HG02938 (cell line): ENCODE measurements at regions not wholly inside any gene's neighbourhood (a gene's known extent, or its start where the extent isn't known, plus 50 kb on each side); places are given as distances from the start of the nearest gene placed in this dataset.
"Not testable (repeated sequence)": the region's sequence is repeated elsewhere in the genome, so short reads cannot be mapped to it uniquely, and the experiment has no call there.

Experiments used
- ATAC-seq: cut with Tn5 transposase; IDR thresholded peaks from one replicate; pipeline ENCODE4 v1.9.1; 2021; ENCODE audit warnings: mild to moderate bottlenecking, moderate library complexity; ENCODE audit not compliant: unreplicated experiment

GRCh38 chr13:110045202-110045601 lies 258.8 kb upstream of the IRS2 start:
- no peak for ATAC-seq

DNA sequence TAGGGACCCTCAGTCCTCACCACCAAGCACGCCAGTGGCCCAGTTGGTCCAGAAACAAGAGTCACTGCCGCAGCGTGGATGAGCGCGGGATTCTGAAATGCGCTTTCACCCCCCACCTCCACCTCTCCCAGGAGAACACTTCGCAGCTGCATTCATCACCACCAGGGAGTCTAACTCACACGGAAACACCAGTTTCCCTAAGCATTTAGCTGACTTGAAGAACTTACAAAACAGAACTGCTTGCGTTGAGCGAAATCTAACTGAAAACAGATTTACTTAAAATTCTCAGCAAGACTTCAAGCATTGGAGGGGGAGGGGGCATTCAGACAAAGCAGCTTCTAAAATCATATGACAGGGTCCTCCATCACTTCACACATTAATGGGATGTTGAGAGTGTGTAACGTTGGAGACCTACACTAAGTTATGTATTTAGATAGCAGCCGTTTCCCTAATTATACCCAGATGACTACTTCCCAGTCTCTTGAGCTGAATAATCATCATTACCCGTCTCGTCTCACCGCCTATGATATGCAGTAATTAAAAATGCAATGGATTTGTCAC lies 258.2 kb upstream of the IRS2 start:
- ATAC-seq = no peak

DNA sequence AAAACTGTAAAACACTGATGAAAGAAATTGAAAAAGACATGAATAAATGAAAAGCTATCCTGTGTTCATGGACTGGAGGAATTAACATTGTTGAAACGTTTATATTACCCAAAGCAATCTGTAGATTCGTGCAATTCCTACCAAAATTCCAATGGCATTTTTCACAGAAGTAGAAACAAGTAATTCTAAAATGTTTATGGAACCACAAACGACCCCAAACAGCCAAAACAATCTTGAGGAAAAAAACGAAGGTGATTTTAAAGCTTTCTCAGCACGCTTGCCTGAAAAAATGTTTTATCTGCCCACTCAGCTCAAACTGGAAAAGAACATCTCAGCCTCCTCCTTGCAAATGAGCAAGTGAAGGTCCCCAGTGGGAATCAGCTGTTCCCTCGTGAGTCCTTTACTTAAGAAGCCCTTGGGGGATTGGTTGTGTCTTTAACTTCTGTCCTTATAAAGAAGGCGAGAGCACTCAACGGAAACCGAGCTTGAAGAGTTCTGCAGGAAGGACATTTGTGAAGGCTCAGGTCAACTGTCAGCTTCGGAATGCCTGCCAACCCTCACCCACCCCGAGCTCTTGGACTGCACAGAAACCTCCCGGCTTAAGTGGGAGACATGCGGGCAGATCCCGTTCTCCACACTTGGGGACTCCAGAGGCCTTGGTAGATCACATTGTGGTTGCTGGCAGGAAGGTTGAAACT lies 256.0 kb upstream of the IRS2 start:
- ATAC-seq = no peak

GRCh38 chr13:110041638-110042037 lies 255.3 kb upstream of the IRS2 start:
- not testable (repeated sequence) for ATAC-seq

- no peak for ATAC-seq
Observed at GRCh38 chr13:110037925-110038573, 251.7 kb upstream of the IRS2 start.

DNA sequence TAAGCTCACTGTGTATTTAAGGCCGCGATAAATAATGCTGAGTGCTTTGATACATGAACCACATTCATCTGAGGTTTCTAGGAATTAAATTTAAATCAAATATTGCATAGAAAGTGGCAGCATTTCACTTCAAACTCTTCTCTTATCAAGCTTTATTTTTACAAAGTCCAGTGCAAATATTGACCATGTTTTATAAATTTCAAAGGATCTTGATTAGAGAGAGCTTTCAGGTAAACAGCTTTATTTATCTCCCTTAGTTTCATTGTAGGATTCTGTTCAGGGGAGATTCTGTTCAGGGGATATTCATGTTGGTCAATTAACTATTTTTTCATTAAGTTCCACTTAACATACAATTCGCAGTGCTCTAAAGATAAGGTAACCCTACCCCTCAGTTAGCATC lies 249.7 kb upstream of the IRS2 start:
- no peak for ATAC-seq

DNA sequence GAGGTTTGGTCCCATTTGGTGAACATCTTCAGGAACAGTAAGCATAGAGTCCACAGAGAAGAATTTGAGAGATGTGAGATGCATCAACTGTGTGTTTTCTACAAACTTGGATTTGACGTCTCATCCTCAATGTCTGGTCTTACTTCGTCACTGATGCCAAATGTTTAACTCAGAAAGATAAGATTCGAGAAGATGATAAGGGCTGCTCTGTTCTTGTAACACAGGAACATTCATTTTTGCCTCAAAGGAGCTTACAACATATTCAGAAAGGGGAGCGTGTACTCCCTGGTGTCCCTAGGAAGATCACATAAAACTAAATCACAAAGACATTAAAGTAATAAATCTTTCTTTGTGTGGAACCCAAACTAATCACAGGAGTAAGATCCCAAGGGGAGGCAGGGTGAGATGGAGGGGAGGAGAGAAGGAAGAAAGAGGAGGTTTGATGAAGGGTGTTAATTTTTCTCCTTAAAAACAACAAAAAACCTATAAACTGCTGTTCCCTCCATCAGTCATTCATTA lies 247.7 kb upstream of the IRS2 start:
- ATAC-seq = no peak

DNA sequence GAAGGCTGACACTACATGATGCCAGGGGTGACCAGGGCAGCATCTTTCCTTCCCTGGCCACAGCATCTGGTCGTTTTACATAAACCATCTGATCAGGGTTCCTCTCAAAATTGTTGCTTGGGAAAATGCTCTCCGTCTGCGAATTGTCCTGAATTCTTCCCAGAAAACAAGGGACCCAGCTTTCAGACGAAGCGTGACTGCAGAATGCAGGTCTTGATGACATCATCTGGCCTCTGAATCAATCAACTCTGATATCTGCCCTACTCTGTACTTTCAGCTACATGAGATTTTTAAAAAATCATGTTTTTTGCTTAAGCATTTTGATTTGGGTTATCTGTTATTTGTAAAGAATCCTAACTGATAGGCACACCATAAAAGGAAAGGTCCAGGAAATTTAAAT lies 246.6 kb upstream of the IRS2 start:
- ATAC-seq = no peak

DNA sequence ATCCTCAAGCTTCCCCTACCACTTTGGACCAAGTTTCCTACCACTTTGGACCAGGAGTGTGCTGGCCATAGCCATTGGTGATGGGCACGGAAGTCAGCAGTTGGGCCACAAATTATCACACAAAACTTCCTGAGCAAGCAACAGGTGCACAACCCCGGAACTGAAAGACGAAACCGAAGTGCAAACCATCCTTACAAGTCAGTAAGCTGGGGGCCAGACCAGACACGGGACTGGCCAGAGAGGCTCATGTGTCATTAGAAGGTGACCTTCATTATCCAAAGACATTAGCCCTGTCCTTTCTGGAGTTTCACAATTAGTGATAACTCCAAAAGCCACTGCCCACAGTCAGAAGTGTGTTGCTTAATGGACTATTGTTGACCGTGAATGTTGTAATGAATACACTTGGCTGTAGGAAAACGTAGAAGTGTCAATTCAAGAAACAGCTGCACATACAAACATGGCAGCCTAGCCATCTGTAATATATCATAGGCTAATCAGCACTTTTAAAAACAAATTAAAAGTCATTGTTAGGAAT lies 244.1 kb upstream of the IRS2 start:
- no peak for ATAC-seq

- no peak for ATAC-seq
Observed at GRCh38 chr13:110028838-110029621, 242.6 kb upstream of the IRS2 start.

DNA sequence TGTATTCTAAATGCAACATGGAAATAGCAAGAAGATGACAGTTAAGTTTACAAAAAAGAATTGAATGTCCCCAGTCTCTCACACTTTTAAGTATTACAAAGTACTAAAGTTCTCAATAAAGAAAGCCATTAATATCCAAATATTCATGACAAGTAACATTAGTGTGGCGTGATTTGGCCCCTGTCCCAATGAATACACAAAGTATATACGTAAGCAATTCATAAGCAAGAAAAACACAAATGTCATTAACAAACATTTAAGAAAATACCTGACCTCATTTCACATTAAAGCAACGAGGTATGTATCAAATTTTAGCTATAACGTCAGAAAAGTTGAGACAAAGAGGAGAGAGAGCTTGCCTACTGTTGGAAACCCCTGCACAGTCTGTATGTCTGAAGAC lies 241.9 kb upstream of the IRS2 start:
- ATAC-seq = no peak

DNA sequence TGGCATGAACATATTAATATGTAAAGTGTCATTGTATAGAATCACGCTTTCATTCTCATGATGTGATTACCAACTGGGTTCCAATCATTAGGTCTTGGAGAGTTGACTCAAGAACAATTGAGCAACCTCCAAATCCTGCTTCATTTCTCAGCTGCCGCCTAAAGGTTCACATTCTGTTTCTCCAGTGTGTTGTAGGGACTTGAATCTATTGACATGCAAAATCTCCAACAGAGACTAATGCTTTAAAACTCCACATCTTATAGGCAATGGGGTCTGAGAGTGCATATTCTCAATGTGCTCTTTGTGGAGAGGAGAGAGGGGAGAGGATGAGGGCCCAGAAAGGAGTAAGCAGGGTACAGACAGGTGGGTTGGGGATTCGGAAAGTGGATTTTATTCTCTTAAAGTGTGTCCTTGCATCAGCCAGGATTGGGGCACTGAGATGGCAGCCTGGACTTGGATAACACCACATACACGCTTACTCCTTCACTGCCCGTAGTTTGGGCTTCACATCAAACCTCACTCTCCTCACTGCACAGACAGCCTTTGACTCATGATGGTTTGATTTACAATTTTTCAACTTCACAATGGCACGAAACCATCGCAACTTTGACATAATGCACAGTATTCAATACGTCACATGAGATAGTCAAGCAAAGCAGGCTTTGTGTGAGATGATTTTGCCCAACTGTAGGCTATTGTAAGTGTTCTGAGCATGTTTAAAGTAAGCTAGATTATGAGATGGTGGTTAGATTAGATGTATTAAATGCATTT lies 241.3 kb upstream of the IRS2 start:
- ATAC-seq = no peak

DNA sequence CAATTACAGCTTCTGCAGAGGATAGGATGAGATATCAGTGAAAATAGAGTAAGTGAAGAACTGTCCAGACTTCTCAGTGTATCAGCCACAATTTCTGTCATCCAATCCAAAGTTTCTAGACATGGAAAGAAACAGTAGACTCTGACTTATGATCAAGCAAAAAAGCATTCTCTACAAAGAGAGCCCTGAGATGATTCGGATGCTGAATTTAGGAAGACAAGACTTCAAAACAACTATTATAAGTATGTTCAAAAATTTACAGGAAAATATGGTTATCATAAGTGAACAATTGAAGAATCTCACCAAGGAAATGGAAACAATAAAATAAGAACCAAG lies 238.2 kb upstream of the IRS2 start:
- ATAC-seq = no peak

- no peak for ATAC-seq
Observed at GRCh38 chr13:110023729-110024644, 237.6 kb upstream of the IRS2 start.

- no peak for ATAC-seq
Observed at GRCh38 chr13:110018009-110018408, 231.6 kb upstream of the IRS2 start.

GRCh38 chr13:110017379-110017778 lies 231.0 kb upstream of the IRS2 start:
- ATAC-seq = no peak

GRCh38 chr13:110015253-110015652 lies 228.9 kb upstream of the IRS2 start:
- ATAC-seq = no peak

DNA sequence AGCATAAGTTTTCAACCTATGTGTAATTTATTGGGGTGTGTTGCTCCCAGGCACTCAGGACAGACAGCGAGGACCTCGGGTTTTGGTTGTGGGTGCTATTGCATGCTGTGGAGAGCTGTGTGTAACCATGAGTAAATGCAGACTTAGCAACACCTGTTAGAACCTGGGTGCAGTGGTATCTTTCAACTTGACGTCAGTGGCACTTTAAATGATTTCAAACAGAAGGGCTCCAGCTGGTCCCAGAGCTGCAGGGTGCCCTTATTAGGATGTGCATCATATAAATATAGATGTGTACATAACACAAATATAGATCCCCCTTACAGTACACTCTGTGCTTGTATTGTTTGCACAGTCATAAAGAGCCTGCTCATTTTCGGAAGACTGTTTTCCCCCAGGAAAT lies 228.3 kb upstream of the IRS2 start:
- ATAC-seq = no peak

DNA sequence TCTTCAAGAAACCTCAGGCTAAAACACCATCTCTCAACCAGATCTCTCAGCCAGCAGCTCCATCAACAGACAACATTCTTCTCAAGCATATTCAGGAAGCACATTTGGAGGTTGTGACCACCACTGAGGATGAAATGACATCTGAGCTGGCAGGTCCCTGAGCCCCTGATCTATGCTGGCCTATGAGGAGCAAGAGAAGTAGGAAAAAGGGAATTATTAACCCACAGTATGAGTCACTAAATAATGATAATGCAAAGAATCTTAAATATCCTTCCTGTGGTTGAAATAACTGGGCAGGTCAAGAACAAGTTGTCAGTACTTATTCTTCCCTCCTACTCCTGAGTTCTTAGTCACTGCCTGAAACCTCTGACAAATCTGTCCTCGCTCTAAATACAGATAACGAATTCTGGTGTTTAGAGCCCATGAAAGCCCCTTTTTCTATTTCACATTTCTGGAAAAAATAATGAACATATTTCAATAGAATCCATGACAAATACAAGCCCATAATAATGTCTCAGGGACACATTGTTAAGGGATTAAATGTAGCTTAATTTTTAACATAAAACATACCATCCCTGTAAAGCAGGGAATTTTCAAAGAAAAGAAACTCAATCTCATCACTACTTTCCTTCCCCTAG lies 225.8 kb upstream of the IRS2 start:
- no peak for ATAC-seq
